ENCODE measurements at regions not wholly inside any gene's neighbourhood (a gene's known extent, or its start where the extent isn't known, plus 50 kb on each side); places are given as distances from the start of the nearest gene placed in this dataset.

DNA sequence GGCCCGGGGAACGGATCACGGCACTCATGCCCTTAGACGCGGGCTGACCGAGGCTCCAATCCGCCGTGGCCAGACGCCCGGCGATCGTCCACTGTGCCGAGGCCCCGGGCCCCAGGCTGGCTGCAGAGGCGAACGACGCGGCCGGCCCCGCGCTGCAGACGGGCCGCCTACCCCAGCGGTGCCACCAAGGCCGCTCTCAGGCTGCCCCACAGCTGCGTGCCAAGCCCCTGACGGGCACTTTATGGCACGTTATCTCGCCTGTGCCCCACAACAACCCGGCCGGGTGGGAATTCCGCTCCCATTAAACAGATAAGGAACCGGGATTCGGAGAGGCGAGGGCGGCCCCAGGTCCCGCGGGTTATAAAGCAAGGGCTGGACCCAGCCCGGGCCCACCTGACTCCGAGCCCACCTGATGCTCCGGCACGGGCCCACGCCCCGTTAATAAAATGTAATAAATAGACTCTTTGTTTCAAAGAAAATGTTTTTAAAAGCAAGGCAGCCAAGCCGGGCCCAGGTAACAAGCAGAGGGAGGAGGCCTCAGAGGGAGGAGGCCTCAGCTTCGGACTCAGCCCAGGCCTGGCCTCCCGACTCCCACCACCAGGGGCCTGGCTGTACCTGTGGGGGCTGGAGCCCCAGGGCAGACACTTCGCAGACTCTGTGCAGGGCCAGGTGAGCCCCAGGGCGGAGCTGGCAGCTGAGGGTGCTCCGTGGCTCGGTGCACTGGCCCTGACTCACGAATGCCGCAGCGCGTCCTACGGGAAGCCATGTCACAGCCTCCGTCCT lies 79.7 kb downstream of the FOXL3 start:
- whole genome bisulfite sequencing, 2 donors = 93 to 94% methylated on average over 57 of the region's 57 CpGs
- DNase-seq = no peak
- Histone ChIP-seq H3K36me3 (no peaks in the 10 kb centered on the region), H3K27ac (no peak overlapping the region), H3K4me1 (peaks cover 0 to 12% (median 0%) of the 10 kb centered on the region in 9 donors), H3K4me3 (no peak overlapping the region), H3K9me3 (no peaks in the 10 kb centered on the region), H3K27me3 (peaks cover 0 to 26% (median 16%) of the 10 kb centered on the region in 7 donors)
- intact Hi-C loops (cut with DNase I) = loop anchor here in 1 of 10 donors (10.0 kb wide), 1 partner anchor 125 kb away; no protein-coding TSS in a partner anchor
- TF ChIP-seq, protein P1, sequence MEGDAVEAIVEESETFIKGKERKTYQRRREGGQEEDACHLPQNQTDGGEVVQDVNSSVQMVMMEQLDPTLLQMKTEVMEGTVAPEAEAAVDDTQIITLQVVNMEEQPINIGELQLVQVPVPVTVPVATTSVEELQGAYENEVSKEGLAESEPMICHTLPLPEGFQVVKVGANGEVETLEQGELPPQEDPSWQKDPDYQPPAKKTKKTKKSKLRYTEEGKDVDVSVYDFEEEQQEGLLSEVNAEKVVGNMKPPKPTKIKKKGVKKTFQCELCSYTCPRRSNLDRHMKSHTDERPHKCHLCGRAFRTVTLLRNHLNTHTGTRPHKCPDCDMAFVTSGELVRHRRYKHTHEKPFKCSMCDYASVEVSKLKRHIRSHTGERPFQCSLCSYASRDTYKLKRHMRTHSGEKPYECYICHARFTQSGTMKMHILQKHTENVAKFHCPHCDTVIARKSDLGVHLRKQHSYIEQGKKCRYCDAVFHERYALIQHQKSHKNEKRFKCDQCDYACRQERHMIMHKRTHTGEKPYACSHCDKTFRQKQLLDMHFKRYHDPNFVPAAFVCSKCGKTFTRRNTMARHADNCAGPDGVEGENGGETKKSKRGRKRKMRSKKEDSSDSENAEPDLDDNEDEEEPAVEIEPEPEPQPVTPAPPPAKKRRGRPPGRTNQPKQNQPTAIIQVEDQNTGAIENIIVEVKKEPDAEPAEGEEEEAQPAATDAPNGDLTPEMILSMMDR (IDR thresholded peaks at IDR 0.05) = no peak
- no peak for ATAC-seq

DNA sequence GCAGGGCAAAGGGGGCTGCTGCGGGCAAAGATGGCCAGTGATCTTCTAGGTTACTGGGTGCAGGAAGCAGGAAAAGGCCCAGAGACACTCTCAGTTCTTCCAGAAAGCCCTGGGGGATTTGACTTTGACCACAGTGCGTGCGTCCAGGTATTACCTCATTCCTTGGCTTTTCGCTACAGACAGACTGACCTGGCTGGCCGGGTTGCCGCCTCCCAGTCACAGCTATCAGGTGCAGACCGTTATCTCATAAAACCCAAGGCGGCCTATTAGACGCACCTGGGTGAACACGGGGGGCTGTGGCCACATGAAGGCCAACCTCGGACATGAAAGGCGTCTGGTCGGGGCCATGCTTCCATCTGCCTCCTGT lies 80.3 kb downstream of the FOXL3 start:
- intact Hi-C loops (cut with DNase I) = loop anchor here in 1 of 10 donors (10.0 kb wide), 1 partner anchor 125 kb away; no protein-coding TSS in a partner anchor
- no peak for DNase-seq
- H3K27me3 ChIP-seq = peaks cover 0 to 27% (median 13%) of the 10 kb centered on the region in 7 donors

DNA sequence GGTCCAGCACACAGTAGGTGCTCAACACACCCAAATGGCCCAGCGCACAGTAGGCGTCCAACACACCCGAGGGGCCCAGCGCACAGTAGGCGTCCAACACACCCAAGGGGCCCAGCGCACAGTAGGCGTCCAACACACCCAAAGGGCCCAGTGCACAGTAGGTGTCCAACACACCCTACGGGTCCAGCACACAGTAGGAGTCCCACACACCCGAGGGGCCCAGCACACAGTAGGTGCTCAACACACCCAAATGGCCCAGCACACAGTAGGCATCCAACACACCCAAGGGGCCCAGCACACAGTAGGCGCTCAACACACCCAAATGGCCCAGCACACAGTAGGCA lies 80.8 kb downstream of the FOXL3 start:
- H3K4me1 ChIP-seq = peaks cover 0 to 10% (median 0%) of the 10 kb centered on the region in 9 donors
- peaks cover 0 to 29% (median 13%) of the 10 kb centered on the region in 7 donors for H3K27me3 ChIP-seq
- 80 to 89% methylated on average over 10 of the region's 10 CpGs for WGBS, 2 donors
- no peak overlapping the region for H3K27ac ChIP-seq
- intact Hi-C loops (cut with DNase I) = loop anchor here in 1 of 10 donors (10.0 kb wide), 1 partner anchor 124 kb away; no protein-coding TSS in a partner anchor
- H3K36me3 ChIP-seq = no peaks in the 10 kb centered on the region
- no peaks in the 10 kb centered on the region for H3K9me3 ChIP-seq
- ATAC-seq (no peak), DNase-seq (no peak)
- TF ChIP-seq, protein P1 (IDR thresholded peaks at IDR 0.05) = no peak
- H3K4me3 ChIP-seq = no peak overlapping the region

More for the DNA sequence above, 80.3 kb downstream of the FOXL3 start:
- Histone ChIP-seq H3K4me3 (no peak overlapping the region), H3K36me3 (no peaks in the 10 kb centered on the region), H3K4me1 (peaks cover 0 to 12% (median 0%) of the 10 kb centered on the region in 9 donors), H3K9me3 (no peaks in the 10 kb centered on the region), H3K27ac (no peak overlapping the region)
- 86 to 92% methylated on average over 13 of the region's 13 CpGs for WGBS, 2 donors
- TF ChIP-seq, protein P1 (IDR thresholded peaks at IDR 0.05) = no peak
- no peak for ATAC-seq

DNA sequence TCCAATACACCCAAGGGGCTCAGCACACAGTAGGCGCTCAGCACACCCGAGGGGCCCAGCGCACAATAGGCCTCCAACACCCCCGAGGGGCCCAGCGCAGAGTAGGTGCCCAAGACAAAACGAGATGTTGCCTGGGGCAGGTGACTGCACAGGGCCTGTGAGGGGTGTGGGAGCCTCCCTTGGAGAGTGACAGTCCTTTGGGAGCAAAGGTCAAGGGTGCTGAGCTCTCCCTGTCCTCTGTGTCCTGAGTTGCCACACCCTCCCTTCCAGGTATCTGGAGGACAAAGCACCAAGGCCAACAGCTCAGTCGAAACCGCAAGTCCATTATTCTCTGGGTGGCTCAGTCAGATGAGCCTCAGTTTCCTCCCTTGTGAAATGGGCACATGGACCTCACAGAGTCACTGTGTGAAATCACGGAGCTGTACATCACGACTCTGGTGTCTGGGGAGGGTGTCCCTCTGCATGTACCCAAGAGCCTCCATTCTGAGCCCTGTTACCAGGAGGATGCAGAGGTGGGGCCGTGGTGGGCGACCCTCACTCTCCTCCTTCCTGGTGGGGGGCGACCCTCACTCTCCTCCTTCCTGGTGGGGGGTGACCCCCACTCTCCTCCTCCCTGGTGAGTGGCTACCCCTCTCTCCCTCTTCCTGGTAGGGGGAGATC lies 81.3 kb downstream of the FOXL3 start:
- Histone ChIP-seq H3K27ac (no peak overlapping the region), H3K36me3 (no peaks in the 10 kb centered on the region), H3K9me3 (no peaks in the 10 kb centered on the region), H3K4me3 (no peak overlapping the region), H3K27me3 (peaks cover 0 to 29% (median 13%) of the 10 kb centered on the region in 7 donors), H3K4me1 (peaks cover 0 to 5% (median 0%) of the 10 kb centered on the region in 9 donors)
- intact Hi-C loops (cut with DNase I) = loop anchor here in 1 of 10 donors (10.0 kb wide), 1 partner anchor 124 kb away; no protein-coding TSS in a partner anchor
- DNase-seq (no peak), ATAC-seq (no peak)
- TF ChIP-seq, protein P1 (IDR thresholded peaks at IDR 0.05) = no peak
- WGBS, 2 donors = 92 to 94% methylated on average over 13 of the region's 13 CpGs

Measured in heart right ventricle (tissue), 16 donors.